ENCODE measurements at regions not wholly inside any gene's neighbourhood (a gene's known extent, or its start where the extent isn't known, plus 50 kb on each side); places are given as distances from the start of the nearest gene placed in this dataset.

DNA sequence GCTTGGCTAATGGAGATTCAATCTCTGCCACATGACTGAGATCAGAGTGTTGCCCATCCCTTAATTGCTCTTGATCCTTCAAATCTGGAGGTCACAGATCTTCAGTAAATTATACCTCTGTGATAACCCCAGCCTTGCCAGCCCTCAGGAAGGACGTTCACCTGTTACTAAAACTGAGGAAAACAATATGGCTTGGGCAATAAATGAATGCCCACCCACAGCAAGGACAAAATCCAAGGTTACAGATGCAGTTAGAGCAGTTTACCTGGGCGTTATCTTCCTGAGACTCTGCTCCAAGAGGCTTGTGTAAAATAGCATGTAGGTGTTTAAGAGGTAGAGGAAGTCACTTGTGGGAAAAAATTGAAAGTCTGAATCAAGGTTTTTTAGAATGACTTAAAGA lies 69.3 kb upstream of the MAOA start (continued):
- TF ChIP-seq, protein P1, sequence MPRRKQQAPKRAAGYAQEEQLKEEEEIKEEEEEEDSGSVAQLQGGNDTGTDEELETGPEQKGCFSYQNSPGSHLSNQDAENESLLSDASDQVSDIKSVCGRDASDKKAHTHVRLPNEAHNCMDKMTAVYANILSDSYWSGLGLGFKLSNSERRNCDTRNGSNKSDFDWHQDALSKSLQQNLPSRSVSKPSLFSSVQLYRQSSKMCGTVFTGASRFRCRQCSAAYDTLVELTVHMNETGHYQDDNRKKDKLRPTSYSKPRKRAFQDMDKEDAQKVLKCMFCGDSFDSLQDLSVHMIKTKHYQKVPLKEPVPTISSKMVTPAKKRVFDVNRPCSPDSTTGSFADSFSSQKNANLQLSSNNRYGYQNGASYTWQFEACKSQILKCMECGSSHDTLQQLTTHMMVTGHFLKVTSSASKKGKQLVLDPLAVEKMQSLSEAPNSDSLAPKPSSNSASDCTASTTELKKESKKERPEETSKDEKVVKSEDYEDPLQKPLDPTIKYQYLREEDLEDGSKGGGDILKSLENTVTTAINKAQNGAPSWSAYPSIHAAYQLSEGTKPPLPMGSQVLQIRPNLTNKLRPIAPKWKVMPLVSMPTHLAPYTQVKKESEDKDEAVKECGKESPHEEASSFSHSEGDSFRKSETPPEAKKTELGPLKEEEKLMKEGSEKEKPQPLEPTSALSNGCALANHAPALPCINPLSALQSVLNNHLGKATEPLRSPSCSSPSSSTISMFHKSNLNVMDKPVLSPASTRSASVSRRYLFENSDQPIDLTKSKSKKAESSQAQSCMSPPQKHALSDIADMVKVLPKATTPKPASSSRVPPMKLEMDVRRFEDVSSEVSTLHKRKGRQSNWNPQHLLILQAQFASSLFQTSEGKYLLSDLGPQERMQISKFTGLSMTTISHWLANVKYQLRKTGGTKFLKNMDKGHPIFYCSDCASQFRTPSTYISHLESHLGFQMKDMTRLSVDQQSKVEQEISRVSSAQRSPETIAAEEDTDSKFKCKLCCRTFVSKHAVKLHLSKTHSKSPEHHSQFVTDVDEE (CRISPR knock-in tag; IDR thresholded peaks at IDR 0.05): no peak
- no peak for TF ChIP-seq ZNF70 (CRISPR knock-in tag; IDR thresholded peaks at IDR 0.05)

DNA sequence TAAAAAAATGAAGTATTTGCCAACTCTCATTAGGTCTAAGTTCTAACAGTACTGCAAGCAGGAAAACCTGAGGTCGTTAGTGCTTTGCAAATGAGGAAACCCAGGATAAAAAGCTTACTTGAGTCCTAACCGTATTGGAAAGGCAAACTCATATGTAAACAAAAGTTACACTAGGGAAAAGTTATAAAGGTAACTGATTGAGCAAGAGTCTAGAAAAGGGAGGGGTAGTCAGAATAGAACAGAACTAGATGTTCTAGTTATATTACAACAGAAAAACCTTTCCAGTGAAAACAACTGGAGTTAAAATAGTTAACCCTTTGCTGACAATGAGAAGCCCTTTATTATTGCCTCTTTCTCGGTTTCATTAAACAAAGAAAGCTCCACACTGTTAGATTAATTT lies 66.4 kb upstream of the MAOA start:
- ATAC-seq: no peak
- TF ChIP-seq ESRRG (CRISPR knock-in tag; IDR thresholded peaks at IDR 0.05) (no peak), ARNTL (CRISPR knock-in tag; IDR thresholded peaks at IDR 0.05; ENCODE audit: borderline replicate concordance, low read depth) (no peak), ISL1 (CRISPR knock-in tag; IDR thresholded peaks at IDR 0.05) (no peak), SNAI2 (CRISPR knock-in tag; IDR thresholded peaks at IDR 0.05) (no peak), CSDC2 (CRISPR knock-in tag; IDR thresholded peaks at IDR 0.05) (no peak), ZNF8 (CRISPR knock-in tag; IDR thresholded peaks at IDR 0.05) (no peak), OSR1 (CRISPR knock-in tag; IDR thresholded peaks at IDR 0.05) (no peak), ZC3H10 (CRISPR knock-in tag; IDR thresholded peaks at IDR 0.05) (no peak), TCF4 (CRISPR knock-in tag; IDR thresholded peaks at IDR 0.05; ENCODE audit: borderline replicate concordance) (no peak), RARB (CRISPR knock-in tag; IDR thresholded peaks at IDR 0.05) (no peak), PPARA (CRISPR knock-in tag; IDR thresholded peaks at IDR 0.05; ENCODE audit: borderline replicate concordance) (no peak), BACH2 (CRISPR knock-in tag; IDR thresholded peaks at IDR 0.05; ENCODE audit: borderline replicate concordance) (no peak), ZFP3 (CRISPR knock-in tag; IDR thresholded peaks at IDR 0.05) (no peak), ZNF70 (CRISPR knock-in tag; IDR thresholded peaks at IDR 0.05) (no peak)
- TF ChIP-seq, protein P2, sequence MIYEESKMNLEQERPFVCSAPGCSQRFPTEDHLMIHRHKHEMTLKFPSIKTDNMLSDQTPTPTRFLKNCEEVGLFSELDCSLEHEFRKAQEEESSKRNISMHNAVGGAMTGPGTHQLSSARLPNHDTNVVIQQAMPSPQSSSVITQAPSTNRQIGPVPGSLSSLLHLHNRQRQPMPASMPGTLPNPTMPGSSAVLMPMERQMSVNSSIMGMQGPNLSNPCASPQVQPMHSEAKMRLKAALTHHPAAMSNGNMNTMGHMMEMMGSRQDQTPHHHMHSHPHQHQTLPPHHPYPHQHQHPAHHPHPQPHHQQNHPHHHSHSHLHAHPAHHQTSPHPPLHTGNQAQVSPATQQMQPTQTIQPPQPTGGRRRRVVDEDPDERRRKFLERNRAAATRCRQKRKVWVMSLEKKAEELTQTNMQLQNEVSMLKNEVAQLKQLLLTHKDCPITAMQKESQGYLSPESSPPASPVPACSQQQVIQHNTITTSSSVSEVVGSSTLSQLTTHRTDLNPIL (CRISPR knock-in tag; IDR thresholded peaks at IDR 0.05; ENCODE audit: low read depth): no peak
- TF ChIP-seq, protein P3, sequence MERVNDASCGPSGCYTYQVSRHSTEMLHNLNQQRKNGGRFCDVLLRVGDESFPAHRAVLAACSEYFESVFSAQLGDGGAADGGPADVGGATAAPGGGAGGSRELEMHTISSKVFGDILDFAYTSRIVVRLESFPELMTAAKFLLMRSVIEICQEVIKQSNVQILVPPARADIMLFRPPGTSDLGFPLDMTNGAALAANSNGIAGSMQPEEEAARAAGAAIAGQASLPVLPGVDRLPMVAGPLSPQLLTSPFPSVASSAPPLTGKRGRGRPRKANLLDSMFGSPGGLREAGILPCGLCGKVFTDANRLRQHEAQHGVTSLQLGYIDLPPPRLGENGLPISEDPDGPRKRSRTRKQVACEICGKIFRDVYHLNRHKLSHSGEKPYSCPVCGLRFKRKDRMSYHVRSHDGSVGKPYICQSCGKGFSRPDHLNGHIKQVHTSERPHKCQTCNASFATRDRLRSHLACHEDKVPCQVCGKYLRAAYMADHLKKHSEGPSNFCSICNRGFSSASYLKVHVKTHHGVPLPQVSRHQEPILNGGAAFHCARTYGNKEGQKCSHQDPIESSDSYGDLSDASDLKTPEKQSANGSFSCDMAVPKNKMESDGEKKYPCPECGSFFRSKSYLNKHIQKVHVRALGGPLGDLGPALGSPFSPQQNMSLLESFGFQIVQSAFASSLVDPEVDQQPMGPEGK (CRISPR knock-in tag; IDR thresholded peaks at IDR 0.05; ENCODE audit: borderline replicate concordance): no peak
- TF ChIP-seq, protein P1 (CRISPR knock-in tag; IDR thresholded peaks at IDR 0.05): no peak
- TF ChIP-seq, protein P4, sequence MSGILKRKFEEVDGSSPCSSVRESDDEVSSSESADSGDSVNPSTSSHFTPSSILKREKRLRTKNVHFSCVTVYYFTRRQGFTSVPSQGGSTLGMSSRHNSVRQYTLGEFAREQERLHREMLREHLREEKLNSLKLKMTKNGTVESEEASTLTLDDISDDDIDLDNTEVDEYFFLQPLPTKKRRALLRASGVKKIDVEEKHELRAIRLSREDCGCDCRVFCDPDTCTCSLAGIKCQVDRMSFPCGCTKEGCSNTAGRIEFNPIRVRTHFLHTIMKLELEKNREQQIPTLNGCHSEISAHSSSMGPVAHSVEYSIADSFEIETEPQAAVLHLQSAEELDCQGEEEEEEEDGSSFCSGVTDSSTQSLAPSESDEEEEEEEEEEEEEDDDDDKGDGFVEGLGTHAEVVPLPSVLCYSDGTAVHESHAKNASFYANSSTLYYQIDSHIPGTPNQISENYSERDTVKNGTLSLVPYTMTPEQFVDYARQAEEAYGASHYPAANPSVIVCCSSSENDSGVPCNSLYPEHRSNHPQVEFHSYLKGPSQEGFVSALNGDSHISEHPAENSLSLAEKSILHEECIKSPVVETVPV (CRISPR knock-in tag; IDR thresholded peaks at IDR 0.05): no peak

DNA sequence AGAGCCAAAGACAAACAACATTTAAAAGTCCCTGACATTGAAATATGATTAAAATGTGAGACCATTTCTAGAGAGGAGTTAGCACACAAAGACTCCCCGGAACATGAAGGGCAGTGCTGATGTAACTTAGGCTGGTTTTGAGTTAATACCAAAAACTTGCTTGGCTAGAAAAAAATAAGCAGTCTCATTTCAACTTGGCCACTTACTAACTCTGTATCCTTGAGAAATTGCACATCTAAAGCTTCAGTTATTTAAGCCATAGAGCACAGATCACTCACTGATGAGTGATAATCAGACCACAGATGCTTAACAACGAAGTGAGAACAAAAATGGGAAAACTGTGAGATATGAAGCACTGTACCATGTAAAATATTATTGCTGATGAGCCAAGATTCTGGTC lies 65.9 kb upstream of the MAOA start:
- no peak for ATAC-seq
- TF ChIP-seq ZNF565 (CRISPR knock-in tag; conservative IDR thresholded peaks at IDR 0.05; ENCODE audit: low read depth) (no peak), ESRRG (CRISPR knock-in tag; IDR thresholded peaks at IDR 0.05) (no peak), ZFP3 (CRISPR knock-in tag; IDR thresholded peaks at IDR 0.05) (no peak), ARNTL (CRISPR knock-in tag; IDR thresholded peaks at IDR 0.05; ENCODE audit: borderline replicate concordance, low read depth) (no peak), ZNF70 (CRISPR knock-in tag; IDR thresholded peaks at IDR 0.05) (no peak), GLIS3 (CRISPR knock-in tag; IDR thresholded peaks at IDR 0.05) (no peak), OSR1 (CRISPR knock-in tag; IDR thresholded peaks at IDR 0.05) (no peak), ZFP30 (CRISPR knock-in tag; IDR thresholded peaks at IDR 0.05) (no peak), RARB (CRISPR knock-in tag; IDR thresholded peaks at IDR 0.05) (no peak)
- TF ChIP-seq, protein P2 (CRISPR knock-in tag; IDR thresholded peaks at IDR 0.05; ENCODE audit: low read depth): no peak
- TF ChIP-seq, protein P1 (CRISPR knock-in tag; IDR thresholded peaks at IDR 0.05): no peak
- TF ChIP-seq, protein P4 (CRISPR knock-in tag; IDR thresholded peaks at IDR 0.05): no peak
